H1 (cell line): ENCODE measurements at regions not wholly inside any gene's neighbourhood (a gene's known extent, or its start where the extent isn't known, plus 50 kb on each side); places are given as distances from the start of the nearest gene placed in this dataset.

Experiments used
- CTCF ChIA-PET: fragments of 300-600 bp; sonication (Branson Sonifier 250); formaldehyde crosslinking; loops from one replicate; lab custom pipeline; 2021; ENCODE audit not compliant: partially characterized antibody; lab: Charles Lee
- POLR2A ChIA-PET: fragments of 300-600 bp; sonication (Branson Sonifier 250); formaldehyde crosslinking; loops from one replicate; lab custom pipeline; 2021; ENCODE audit warnings: inconsistent platforms; ENCODE audit not compliant: partially characterized antibody; lab: Charles Lee
- DNase-seq, 2 experiments: peaks; one replicate each; pipeline versions ENCODE4 v3.0.0 to v3.0.0-alpha.2; 2010 to 2022; ENCODE audit warnings: low spot score in 2 of 2, low read depth in 1 of 2, mixed read lengths in 1 of 2
- FAIRE-seq: peaks from 2 replicates; lab custom pipeline; 2011; peaks lifted over from hg19 to GRCh38; lab: Jason Lieb, UNC
- H2AFZ ChIP-seq: 2 replicates; pipeline ENCODE4 v1.8.1; 2012; ENCODE audit warnings: low read length, inconsistent platforms
- H2AK5ac ChIP-seq: 2 replicates; pipeline ENCODE4 v1.6.1; 2013; ENCODE audit warnings: low read depth, low read length
- H2BK120ac ChIP-seq: replicated peaks from 2 replicates; pipeline ENCODE3; 2013; ENCODE audit warnings: low read depth, low read length, inconsistent platforms
- H2BK12ac ChIP-seq: 2 replicates; pipeline ENCODE4 v1.6.1; 2013; ENCODE audit warnings: low read depth, low read length
- H2BK15ac ChIP-seq: 2 replicates; pipeline ENCODE4 v1.6.1; 2013; ENCODE audit warnings: low read length
- H2BK20ac ChIP-seq: 2 replicates; pipeline ENCODE4 v1.6.1; 2013; ENCODE audit warnings: low read length
- H2BK5ac ChIP-seq: 2 replicates; pipeline ENCODE4 v1.6.1; 2013; ENCODE audit warnings: low read depth, low read length
- H3K14ac ChIP-seq: 2 replicates; pipeline ENCODE4 v1.6.1; 2013; ENCODE audit warnings: inconsistent platforms; ENCODE audit not compliant: insufficient read length
- H3K18ac ChIP-seq: 2 replicates; pipeline ENCODE4 v1.6.1; 2013; ENCODE audit warnings: low read length; ENCODE audit errors: extremely low read depth
- H3K23ac ChIP-seq: 2 replicates; pipeline ENCODE4 v1.6.1; 2013; ENCODE audit warnings: inconsistent platforms; ENCODE audit not compliant: insufficient read length
- H3K23me2 ChIP-seq: 2 replicates; pipeline ENCODE4 v1.6.1; 2013; ENCODE audit warnings: low read depth, low read length
- H3K27ac ChIP-seq: 2 replicates; pipeline ENCODE4 v1.6.1; 2011; ENCODE audit warnings: low read depth, low read length, inconsistent platforms
- H3K27me3 ChIP-seq, 4 experiments: replicated peaks in 1 of 4; 1 replicate in 1 of 4; 2 replicates in 3 of 4; pipeline versions ENCODE4 v1.6.1 to v1.8.1; 2011 to 2013; ENCODE audit warnings: low read length in 3 of 4, mild to moderate bottlenecking in 3 of 4, inconsistent platforms in 2 of 4, mixed read lengths in 2 of 4, moderate library complexity in 1 of 4; ENCODE audit not compliant: control insufficient read depth in 3 of 4, insufficient read depth in 3 of 4; ENCODE audit errors: extremely low read depth in 1 of 4
- H3K36me3 ChIP-seq, 4 experiments: 2 replicates each; pipeline versions ENCODE4 v1.6.1 to v1.8.1; 2011 to 2013; ENCODE audit warnings: mild to moderate bottlenecking in 4 of 4, low read length in 3 of 4, moderate library complexity in 2 of 4, control low read depth in 1 of 4, inconsistent platforms in 1 of 4; ENCODE audit not compliant: insufficient read depth in 4 of 4, control insufficient read depth in 2 of 4
- H3K4ac ChIP-seq: replicated peaks from 2 replicates; pipeline ENCODE3; 2013; ENCODE audit warnings: low read length, low read depth, mixed read lengths, inconsistent platforms; ENCODE audit not compliant: insufficient read length
- H3K4me1 ChIP-seq, 4 experiments: replicated peaks in 1 of 4; 1 replicate in 1 of 4; 2 replicates in 3 of 4; pipeline versions ENCODE4 v1.6.1 to v1.8.1; 2011 to 2013; ENCODE audit warnings: low read length in 3 of 4, inconsistent platforms in 2 of 4, mixed read lengths in 1 of 4; ENCODE audit not compliant: insufficient read depth in 4 of 4, control insufficient read depth in 3 of 4
- H3K4me2 ChIP-seq, 2 experiments: 2 replicates each; pipeline versions ENCODE4 v1.6.1 to v1.8.1; 2011 to 2013; ENCODE audit warnings: low read depth in 2 of 2, low read length in 2 of 2, control low read depth in 1 of 2, inconsistent platforms in 1 of 2, mild to moderate bottlenecking in 1 of 2; ENCODE audit not compliant: insufficient read depth in 1 of 2
- H3K4me3 ChIP-seq, 4 experiments: fragments of 200-600, 300-600 bp in 1 of 4; sonication (generic), shearing (Covaris generic), sonication (Bioruptor Twin) in 1 of 4; 2 replicates each; pipeline versions ENCODE4 v1.5.1 to v1.8.1; 2011 to 2016; ENCODE audit warnings: low read length in 4 of 4, low read depth in 3 of 4, control low read depth in 2 of 4, inconsistent platforms in 2 of 4, mild to moderate bottlenecking in 2 of 4, mixed read lengths in 1 of 4, moderate library complexity in 1 of 4; ENCODE audit not compliant: insufficient read depth in 2 of 4; ENCODE audit errors: extremely low read depth in 1 of 4
- H3K56ac ChIP-seq: replicated peaks from 2 replicates; pipeline ENCODE3; 2013; ENCODE audit warnings: low read depth, mild to moderate bottlenecking, mixed read lengths, low read length, inconsistent platforms; ENCODE audit not compliant: insufficient read length
- H3K79me1 ChIP-seq: 2 replicates; pipeline ENCODE4 v1.6.1; 2013; ENCODE audit warnings: low read depth, low read length, control low read depth
- H3K79me2 ChIP-seq, 2 experiments: 2 replicates each; pipeline versions ENCODE4 v1.6.1 to v1.8.1; 2012 to 2013; ENCODE audit warnings: low read length in 2 of 2, mild to moderate bottlenecking in 2 of 2, inconsistent platforms in 1 of 2; ENCODE audit not compliant: insufficient read depth in 2 of 2, control insufficient read depth in 1 of 2
- H3K9ac ChIP-seq, 4 experiments: replicated peaks in 1 of 4; 1 replicate in 1 of 4; 2 replicates in 3 of 4; pipeline versions ENCODE4 v1.6.1 to v1.8.1; 2011 to 2013; ENCODE audit warnings: low read depth in 3 of 4, low read length in 3 of 4, control low read depth in 2 of 4, mild to moderate bottlenecking in 2 of 4, moderate library complexity in 2 of 4, inconsistent platforms in 1 of 4; ENCODE audit errors: extremely low read depth in 1 of 4
- H3K9me3 ChIP-seq, 2 experiments: 2 replicates each; pipeline versions ENCODE4 v1.6.1 to v1.8.1; 2012 to 2013; ENCODE audit warnings: mild to moderate bottlenecking in 2 of 2, moderate library complexity in 2 of 2, control low read depth in 1 of 2, inconsistent platforms in 1 of 2, low read depth in 1 of 2, low read length in 1 of 2, mixed read lengths in 1 of 2; ENCODE audit not compliant: insufficient read depth in 2 of 2
- H4K20me1 ChIP-seq, 2 experiments: replicated peaks in 1 of 2; 2 replicates each; pipeline versions ENCODE3 to v1.8.1; 2011 to 2013; ENCODE audit warnings: inconsistent platforms in 2 of 2, low read length in 2 of 2, mild to moderate bottlenecking in 1 of 2; ENCODE audit not compliant: insufficient read depth in 2 of 2, control insufficient read depth in 1 of 2
- H4K5ac ChIP-seq: 2 replicates; pipeline ENCODE4 v1.6.1; 2013; ENCODE audit warnings: low read length, low read depth, mixed read lengths, inconsistent platforms; ENCODE audit not compliant: insufficient read length
- H4K8ac ChIP-seq: 2 replicates; pipeline ENCODE4 v1.8.0; 2013; ENCODE audit warnings: mild to moderate bottlenecking, moderate library complexity, low read length, inconsistent platforms; ENCODE audit not compliant: insufficient read depth; ENCODE audit errors: extremely low read depth
- H4K91ac ChIP-seq: replicated peaks from 2 replicates; pipeline ENCODE3; 2013; ENCODE audit warnings: low read length, mixed read lengths, inconsistent platforms; ENCODE audit not compliant: insufficient read length
- HDAC6 ChIP-seq: IDR thresholded peaks from one replicate; pipeline ENCODE4 v1.7.1; 2012; ENCODE audit warnings: low read depth, mild to moderate bottlenecking, inconsistent platforms, low read length, moderate library complexity
- MAFK ChIP-seq: IDR thresholded peaks from 2 replicates; pipeline ENCODE4 v1.6.1; 2012; ENCODE audit warnings: low read depth, mild to moderate bottlenecking, improper control_type of control experiment, low read length
- POLR2A ChIP-seq, 2 experiments: IDR thresholded peaks; 1 replicate in 1 of 2; 2 replicates in 1 of 2; pipeline ENCODE4 v1.6.1; 2011; ENCODE audit warnings: low read depth in 2 of 2, low read length in 2 of 2, mild to moderate bottlenecking in 2 of 2; ENCODE audit errors: control extremely low read depth in 1 of 2
- RNF2 ChIP-seq: fragments of 200-900, 300-1000 bp; sonication (generic); IDR thresholded peaks from 2 replicates; pipeline ENCODE4 v1.7.1; 2016; ENCODE audit warnings: borderline replicate concordance, low read depth, mild to moderate bottlenecking, antibody characterized with exemption, low read length; ENCODE audit not compliant: poor library complexity, severe bottlenecking; ENCODE audit errors: missing control alignments
- WGBS, 2 experiments: shearing (Covaris generic) in 1 of 2; methylation state at CpG; one replicate each; pipeline versions ENCODE4 v1.1.6 to v1.1.7; 2013 to 2015; ENCODE audit warnings: low lambda C conversion rate in 2 of 2, mixed read lengths in 2 of 2, inconsistent platforms in 1 of 2, low coverage in 1 of 2, missing lambda C conversion rate in 1 of 2; ENCODE audit not compliant: insufficient replicate concordance in 2 of 2, insufficient coverage in 1 of 2, insufficient read length in 1 of 2; ENCODE audit errors: extremely low coverage in 1 of 2, missing lambda C conversion rate in 1 of 2; 5-methylcytosine and 5-hydroxymethylcytosine counted together

DNA sequence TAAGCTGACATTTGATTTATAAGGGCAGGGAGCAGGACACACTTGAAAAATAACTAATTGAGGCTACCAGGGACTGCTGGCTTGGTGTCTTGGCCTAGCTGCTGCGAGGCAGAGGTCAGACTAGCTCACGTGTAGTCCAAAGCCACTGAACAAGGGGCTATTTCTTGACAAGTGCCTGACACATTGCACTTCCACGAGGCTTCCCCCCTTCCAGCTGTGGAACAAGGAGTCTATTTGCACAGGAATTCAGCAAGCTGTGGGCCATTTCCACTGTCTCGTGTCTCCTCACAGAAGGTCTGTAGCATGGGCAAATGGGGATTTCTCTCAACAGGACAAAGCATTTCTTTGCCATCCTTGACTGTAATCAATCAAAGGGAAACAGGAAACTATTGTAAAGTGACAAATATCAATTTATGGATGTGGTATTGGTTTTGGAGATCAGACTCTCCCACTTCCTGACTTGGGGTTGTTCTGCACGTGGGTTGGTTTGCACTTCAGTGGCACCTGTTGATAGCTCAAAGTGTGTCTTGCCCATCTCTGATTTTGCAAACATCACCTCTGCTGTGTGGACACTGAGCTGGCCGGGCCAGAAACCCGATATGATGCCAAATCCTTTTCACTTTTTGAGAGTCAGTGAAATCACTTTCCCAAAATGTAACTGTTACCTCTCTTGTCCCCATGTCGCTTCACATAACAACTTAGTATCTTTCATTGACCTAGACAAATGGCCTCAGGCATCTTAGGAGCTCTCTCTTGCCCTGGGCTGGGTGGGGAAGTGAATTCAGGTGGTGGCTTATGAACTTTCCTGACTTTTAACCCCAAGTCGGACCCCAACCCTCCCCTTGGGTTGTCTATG is 107.4 kb upstream of the MAMLD1 start:
- Histone ChIP-seq H2BK15ac (no peak overlapping the region), H3K4me1 (no peaks in the 10 kb centered on the region), H4K20me1 (no peaks in the 10 kb centered on the region), H3K9me3 (no peaks in the 10 kb centered on the region), H2BK5ac (no peak overlapping the region), H3K4me3 (no peak overlapping the region), H3K27me3 (no peaks in the 10 kb centered on the region), H3K4me2 (no peak overlapping the region), H2BK120ac (no peak overlapping the region), H3K9ac (no peak overlapping the region), H2BK20ac (no peak overlapping the region), H4K5ac (no peak overlapping the region), H4K91ac (no peak overlapping the region), H3K23me2 (no peaks in the 10 kb centered on the region), H3K18ac (no peak overlapping the region), H3K79me2 (no peaks in the 10 kb centered on the region), H3K4ac (no peak overlapping the region), H3K27ac (no peak overlapping the region), H2AK5ac (no peak overlapping the region), H4K8ac (no peak overlapping the region), H3K36me3 (no peaks in the 10 kb centered on the region), H2BK12ac (no peak overlapping the region), H2AFZ (no peak overlapping the region), H3K14ac (no peak overlapping the region), H3K56ac (no peak overlapping the region), H3K79me1 (no peaks in the 10 kb centered on the region), H3K23ac (no peak overlapping the region)
- no peak for DNase-seq
- peak; percentile 63 for FAIRE-seq
- ChIA-PET CTCF (interaction anchor here (0.5 kb wide), 1 partner anchor 402 kb away, joined by 3 read pairs; no protein-coding TSS in a partner anchor), POLR2A (no interaction called here)
- TF ChIP-seq RNF2 (no peak), POLR2A (IDR thresholded peaks at IDR 0.05; ENCODE audit: control extremely low read depth in 1 of 2, low read depth in 2 of 2, low read length in 2 of 2) (no peak), HDAC6 (no peak), MAFK (no peak)
- 90% methylated on average over 8 of the region's 9 CpGs; no CpG with 5 or more reads in 1 of the 2 experiments for WGBS, 2 experiments
